Panc1 (cell line): ENCODE measurements at regions not wholly inside any gene's neighbourhood (a gene's known extent, or its start where the extent isn't known, plus 50 kb on each side); places are given as distances from the start of the nearest gene placed in this dataset.

Experiments
- ATAC-seq: fragments of 200-7000 bp; cut with Tn5 transposase; 2 replicates; pipeline ENCODE4 v1.9.1; 2020; ENCODE audit warnings: mild to moderate bottlenecking, moderate library complexity
- BruUV-seq: library from RNA; stranded (reverse); fragments of 400-500 nt; replicated peaks from 2 replicates; lab custom pipeline; 2021; lab: Mats Ljungman, UMichigan
- CTCF ChIA-PET: fragments of 300-600 bp; sonication (Branson Sonifier 250); formaldehyde crosslinking; loops from one replicate; lab custom pipeline; 2022; ENCODE audit warnings: antibody characterized with exemption; lab: Charles Lee
- POLR2A ChIA-PET: fragments of 300-600 bp; sonication (Branson Sonifier 250); formaldehyde crosslinking; loops from one replicate; lab custom pipeline; 2022; ENCODE audit warnings: antibody characterized with exemption; lab: Charles Lee
- DNase-seq: peaks from one replicate; pipeline ENCODE4 v3.0.0-alpha.2; 2010; ENCODE audit warnings: low read depth, low spot score
- H3K27ac ChIP-seq: 2 replicates; pipeline ENCODE4 v1.5.1; 2011; ENCODE audit warnings: mild to moderate bottlenecking, low read length, inconsistent platforms
- H3K27me3 ChIP-seq: fragments of 200-500 bp; sonication (Bioruptor generic); 2 replicates; pipeline ENCODE4 v1.6.0; 2014; ENCODE audit warnings: low read length, inconsistent platforms; ENCODE audit not compliant: control insufficient read depth, insufficient read depth
- H3K36me3 ChIP-seq: fragments of 200-500 bp; sonication (Bioruptor generic); 2 replicates; pipeline ENCODE4 v1.5.1; 2014; ENCODE audit warnings: inconsistent platforms, mild to moderate bottlenecking, low read length, moderate library complexity; ENCODE audit not compliant: control insufficient read depth, insufficient read depth
- H3K4me1 ChIP-seq: 2 replicates; pipeline ENCODE4 v1.5.1; 2011; ENCODE audit warnings: inconsistent platforms, mild to moderate bottlenecking, low read length, moderate library complexity; ENCODE audit not compliant: control insufficient read depth, insufficient read depth
- H3K4me3 ChIP-seq, 2 experiments: 2 replicates each; pipeline ENCODE4 v1.5.1; 2011 to 2012; ENCODE audit warnings: low read depth in 2 of 2, low read length in 2 of 2, mild to moderate bottlenecking in 2 of 2, inconsistent platforms in 1 of 2, moderate library complexity in 1 of 2
- H3K9me3 ChIP-seq: fragments of 200-500 bp; sonication (Bioruptor generic); 2 replicates; pipeline ENCODE4 v1.5.1; 2014; ENCODE audit warnings: low read depth, mild to moderate bottlenecking, inconsistent platforms, low read length, moderate library complexity; ENCODE audit not compliant: control insufficient read depth, insufficient read depth
- CTCF ChIP-seq: fragments of 450-650 bp; IDR thresholded peaks from 2 replicates; pipeline ENCODE4 v1.5.1; 2017; ENCODE audit warnings: mild to moderate bottlenecking
- POLR2AphosphoS5 ChIP-seq: IDR thresholded peaks from 2 replicates; pipeline ENCODE4 v1.6.1; 2012; ENCODE audit warnings: mild to moderate bottlenecking, low read depth, low read length, moderate library complexity
- REST ChIP-seq, 2 experiments: IDR thresholded peaks; 2 replicates each; pipeline ENCODE4 v1.6.1; 2011 to 2012; ENCODE audit warnings: low read depth in 2 of 2, control low read depth in 1 of 2, low read length in 1 of 2, mild to moderate bottlenecking in 1 of 2, moderate library complexity in 1 of 2; ENCODE audit not compliant: insufficient read depth in 1 of 2
- SIN3A ChIP-seq: IDR thresholded peaks from 2 replicates; pipeline ENCODE4 v1.6.1; 2012; ENCODE audit warnings: low read depth, mild to moderate bottlenecking, low read length, moderate library complexity, borderline replicate concordance; ENCODE audit not compliant: insufficient read depth
- TCF7L2 ChIP-seq: IDR thresholded peaks from 2 replicates; pipeline ENCODE4 v1.6.1; 2011; ENCODE audit warnings: mild to moderate bottlenecking, low read depth, low read length, inconsistent platforms
- in situ Hi-C: cut with HindIII; loops from 2 replicates; pipeline ENCODE4 v1.10.0; 2016; ENCODE audit warnings: low sequenced_read_pairs, low pct_unique_long_range_greater_than_20kb
- intact Hi-C: fragments of 100-400 bp; cut with micrococcal nuclease; formaldehyde crosslinking; loops from one replicate; pipeline ENCODE4 v1.10.0; 2022; ENCODE audit not compliant: unreplicated experiment

- Histone ChIP-seq H3K4me1 (no peaks in the 10 kb centered on the region), H3K27ac (no peak overlapping the region), H3K27me3 (no peaks in the 10 kb centered on the region), H3K4me3 (no peak overlapping the region), H3K9me3 (no peaks in the 10 kb centered on the region), H3K36me3 (no peaks in the 10 kb centered on the region)
- BruUV-seq, result no TSS peak
- intact Hi-C loops (no loop called here), in situ Hi-C loops (no loop called here)
- POLR2A ChIA-PET, result no interaction called here
- ATAC-seq (no peak), DNase-seq (no peak)
- TF ChIP-seq SIN3A (no peak), TCF7L2 (no peak), CTCF (no peak), REST (IDR thresholded peaks at IDR 0.05; ENCODE audit: insufficient read depth in 1 of 2, low read depth in 2 of 2, low read length in 1 of 2) (no peak), POLR2AphosphoS5 (no peak)
- CTCF ChIA-PET, result no interaction called here
Measured at GRCh38 chr4:170868170-170868569, 778.4 kb upstream of the AADAT start.

- in situ Hi-C loops, result no loop called here
Measured at GRCh38 chr4:170854097-170854496, 764.3 kb upstream of the AADAT start.

More at GRCh38 chr4:170854097-170854496, 764.3 kb upstream of the AADAT start:
- ATAC-seq, result no peak
- intact Hi-C loops, result loop anchor here (5.0 to 10.0 kb wide), 2 partner anchors 259 to 592 kb away; no protein-coding TSS in a partner anchor
- DNase-seq, result no peak
- Histone ChIP-seq H3K27ac (no peak overlapping the region), H3K4me1 (no peaks in the 10 kb centered on the region), H3K36me3 (no peaks in the 10 kb centered on the region), H3K9me3 (no peaks in the 10 kb centered on the region), H3K27me3 (no peaks in the 10 kb centered on the region), H3K4me3 (no peak overlapping the region)
- TF ChIP-seq REST (IDR thresholded peaks at IDR 0.05; ENCODE audit: insufficient read depth in 1 of 2, low read depth in 2 of 2, low read length in 1 of 2), result no peak
- TF ChIP-seq POLR2AphosphoS5, result no peak
- TF ChIP-seq TCF7L2, result no peak
- no peak for TF ChIP-seq SIN3A
- TF ChIP-seq CTCF, result no peak
- ChIA-PET CTCF (no interaction called here), POLR2A (no interaction called here)
- no TSS peak for BruUV-seq
